ENCODE measurements at regions not wholly inside any gene's neighbourhood (a gene's known extent, or its start where the extent isn't known, plus 50 kb on each side); places are given as distances from the start of the nearest gene placed in this dataset.
"Not testable (repeated sequence)": the region's sequence is repeated elsewhere in the genome, so short reads cannot be mapped to it uniquely, and the experiment has no call there.

DNA sequence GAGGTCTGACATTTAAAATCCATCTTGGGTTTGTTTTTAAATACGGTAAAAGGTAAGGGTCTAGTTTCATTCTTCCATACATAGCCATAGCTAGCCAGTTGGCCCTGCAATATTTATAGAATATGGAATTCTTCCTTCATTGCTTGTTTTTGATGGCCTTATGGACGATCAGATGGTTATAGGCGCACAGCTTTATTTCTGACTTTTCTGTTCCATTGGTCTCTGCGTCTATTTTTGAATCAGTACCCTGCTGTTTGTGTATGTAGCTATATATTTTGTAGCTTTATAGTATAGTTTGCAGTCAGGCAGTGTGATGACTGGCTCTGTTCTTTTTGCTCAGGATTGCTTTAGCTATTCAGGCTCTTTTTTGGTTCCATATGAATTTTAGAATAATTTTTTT, 366.8 kb upstream of the MIS18BP1 start:
- DNase-seq (ENCODE audit: low spot score), result no peak

DNA sequence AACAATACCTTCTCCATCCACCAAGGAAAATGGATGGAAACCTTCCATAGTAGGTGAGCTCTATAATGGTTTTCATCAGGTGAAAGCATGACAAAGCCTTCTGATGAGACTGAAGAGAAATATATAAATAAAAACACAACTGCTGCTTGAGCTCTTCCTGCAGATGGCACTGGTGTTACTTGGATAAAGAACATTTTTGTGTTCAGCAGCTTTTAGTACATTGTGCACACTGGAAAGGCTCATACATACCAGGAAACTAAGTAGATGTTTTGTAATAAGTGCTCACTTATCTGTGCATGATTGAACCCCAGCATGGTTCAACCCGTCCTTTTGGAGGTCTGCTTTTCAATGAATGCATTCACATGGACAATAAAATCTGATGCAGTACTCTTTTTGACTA, 357.3 kb upstream of the MIS18BP1 start:
- DNase-seq (ENCODE audit: low spot score), result peak; percentile 33

DNA sequence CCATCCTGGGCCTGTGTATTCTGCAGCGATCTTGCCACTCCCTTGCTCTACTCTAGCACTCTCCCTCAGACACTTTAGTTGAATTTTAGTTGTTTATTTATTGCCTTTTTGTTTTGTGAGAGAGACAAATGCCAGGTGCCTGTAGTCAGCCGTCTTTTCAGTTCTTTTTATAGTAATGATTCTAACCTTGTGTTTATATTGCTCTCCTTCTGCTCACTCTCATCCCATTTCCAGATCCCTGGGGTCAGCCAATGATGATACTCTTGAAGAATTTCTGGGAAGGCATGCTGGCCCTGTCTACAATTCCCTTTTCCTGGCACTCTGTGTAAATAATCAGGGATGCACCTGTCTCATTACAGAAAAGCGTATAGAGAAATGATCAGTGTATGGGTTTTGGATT, 334.1 kb upstream of the MIS18BP1 start:
- DNase-seq (ENCODE audit: low spot score), result no peak

DNA sequence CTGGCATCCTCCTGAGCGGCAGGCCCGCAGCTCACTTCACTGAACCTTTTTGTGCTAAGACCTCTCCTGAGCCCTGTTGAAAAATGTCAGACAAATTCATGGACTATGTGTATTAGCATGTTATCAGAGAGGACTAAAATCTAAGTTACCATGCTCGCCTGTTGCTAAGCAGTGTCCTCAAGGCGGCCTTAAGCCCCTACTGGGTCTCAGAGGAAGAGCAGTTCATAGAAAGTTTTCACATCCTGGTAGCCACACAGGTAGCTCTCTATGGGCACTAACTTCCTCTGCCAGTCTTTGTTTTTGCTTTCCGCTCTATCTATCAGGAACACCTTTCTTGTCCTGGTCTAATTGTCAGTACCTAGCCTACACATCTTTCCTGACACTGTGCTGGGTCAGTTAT, 306.6 kb upstream of the MIS18BP1 start:
- DNase-seq (ENCODE audit: low spot score), result no peak

DNA sequence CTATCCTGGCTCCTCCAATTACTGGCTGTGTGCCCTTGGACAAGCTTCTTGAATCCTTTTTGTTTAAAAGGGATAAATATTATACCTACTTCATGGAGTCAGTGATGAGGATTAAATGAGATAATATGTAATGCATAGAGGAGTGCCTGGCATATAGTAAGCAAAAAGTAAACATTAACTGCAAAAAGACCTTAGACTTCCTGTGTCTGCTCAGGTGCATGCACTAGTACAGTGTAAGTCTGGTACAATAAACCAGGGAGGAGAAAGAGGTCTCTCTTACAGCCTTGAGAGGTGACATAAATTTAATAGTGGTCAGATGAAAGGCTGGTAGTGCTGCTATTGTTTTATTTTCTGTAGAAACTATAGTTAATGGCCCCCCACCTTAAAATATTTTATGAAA, 305.2 kb upstream of the MIS18BP1 start:
- no peak for DNase-seq (ENCODE audit: low spot score)

DNA sequence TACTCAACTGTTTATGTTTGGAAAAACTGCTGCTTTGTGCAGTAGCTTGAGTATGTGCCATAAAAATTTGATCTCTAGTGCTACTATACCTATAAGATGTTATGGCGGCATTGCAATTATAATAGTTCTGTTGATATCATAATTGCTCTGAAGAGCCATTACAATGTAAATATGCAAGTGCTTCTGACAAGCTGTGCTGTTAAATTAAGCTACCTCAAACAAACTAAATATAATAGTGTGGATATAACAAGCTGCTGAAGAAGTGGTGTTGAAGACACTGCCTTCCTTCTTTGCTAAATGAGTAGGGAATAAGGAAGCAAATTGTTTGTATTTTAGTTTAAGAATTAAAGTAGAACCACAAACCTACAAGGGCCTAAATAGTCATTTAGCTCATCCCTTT, 301.0 kb upstream of the MIS18BP1 start:
- no peak for DNase-seq (ENCODE audit: low spot score)

DNA sequence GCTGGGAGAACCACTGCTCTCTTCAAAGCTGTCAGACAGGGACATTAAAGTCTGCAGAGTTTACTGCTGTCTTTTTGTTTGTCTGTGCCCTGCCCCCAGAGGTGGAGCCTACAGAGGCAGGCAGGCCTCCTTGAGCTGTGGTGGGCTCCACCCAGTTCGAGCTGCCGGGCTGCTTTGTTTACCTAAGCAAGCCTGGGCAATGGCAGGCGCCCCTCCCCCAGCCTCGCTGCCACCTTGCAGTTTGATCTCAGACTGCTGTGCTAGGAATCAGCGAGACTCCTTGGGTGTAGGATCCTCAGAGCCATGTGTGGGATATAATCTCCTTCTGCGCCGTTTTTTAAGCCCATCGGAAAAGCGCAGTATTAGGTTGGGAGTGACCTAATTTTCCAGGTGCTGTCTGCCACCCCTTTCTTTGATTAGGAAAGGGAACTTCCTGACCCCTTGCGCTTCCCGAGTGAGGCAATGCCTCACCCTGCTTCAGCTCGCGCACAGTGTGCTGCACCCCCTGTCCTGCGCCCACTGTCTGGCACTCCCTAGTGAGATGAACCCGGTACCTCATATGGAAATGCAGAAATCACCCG, 298.3 kb upstream of the MIS18BP1 start:
- DNase-seq (ENCODE audit: low spot score), result not testable (repeated sequence)

DNA sequence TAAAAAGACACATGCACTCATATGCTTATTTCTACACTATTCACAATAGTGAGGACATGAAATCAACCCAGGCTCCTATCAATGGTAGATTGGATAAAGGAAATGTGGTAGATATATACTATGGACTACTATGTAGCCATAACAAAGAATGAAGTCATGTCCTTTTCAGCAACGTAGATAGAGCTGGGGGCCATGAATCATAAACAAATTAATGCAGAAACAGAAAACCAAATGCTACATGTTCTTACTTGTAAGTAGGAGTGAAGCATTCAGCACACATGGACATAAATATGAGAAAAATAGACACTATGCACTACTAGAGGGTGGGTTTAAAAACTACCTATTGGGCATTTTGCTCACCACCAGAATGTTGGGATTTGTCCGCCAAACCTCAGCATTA, 278.0 kb upstream of the MIS18BP1 start:
- DNase-seq (ENCODE audit: low spot score), result no peak

DNA sequence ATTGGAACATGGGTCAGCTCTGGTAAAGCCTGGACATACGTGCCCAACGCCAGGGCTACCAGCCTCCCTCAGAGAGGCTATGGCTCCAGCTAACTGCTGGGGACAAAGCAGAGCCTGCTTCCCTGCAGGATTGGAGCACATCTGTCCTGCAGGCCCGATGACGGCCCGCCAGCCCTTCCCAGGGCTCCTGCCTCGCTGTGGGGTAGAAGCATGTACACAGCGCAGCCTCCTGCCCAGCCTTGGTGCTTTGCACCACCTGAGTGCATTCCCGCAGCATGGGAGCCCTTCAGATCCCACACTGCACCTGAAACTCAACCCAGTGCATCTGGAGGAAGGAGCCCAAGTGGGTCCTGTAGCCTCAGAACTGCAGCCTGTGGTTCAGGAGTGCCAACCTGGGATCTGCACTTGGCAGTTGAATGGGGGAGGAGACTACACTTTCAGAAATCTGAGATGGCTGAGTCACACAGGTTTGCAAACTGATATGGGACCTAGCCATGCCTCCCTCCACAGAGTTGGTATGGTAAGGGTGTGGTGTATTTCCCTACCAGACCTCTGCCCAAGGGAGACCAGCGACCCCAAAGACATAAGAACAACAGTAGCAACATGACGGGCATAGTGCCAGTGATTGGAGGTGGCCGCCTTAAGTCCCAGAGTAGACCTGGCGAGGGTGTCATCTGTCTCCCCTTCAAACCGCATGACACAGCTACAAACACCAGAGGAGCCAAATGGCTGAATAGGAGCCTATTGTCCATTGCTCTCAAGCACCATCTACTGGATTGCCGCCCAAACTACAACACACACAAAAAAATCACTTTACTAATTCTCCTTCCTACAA, 273.9 kb upstream of the MIS18BP1 start:
- DNase-seq (ENCODE audit: low spot score), result peak; percentile 80

DNA sequence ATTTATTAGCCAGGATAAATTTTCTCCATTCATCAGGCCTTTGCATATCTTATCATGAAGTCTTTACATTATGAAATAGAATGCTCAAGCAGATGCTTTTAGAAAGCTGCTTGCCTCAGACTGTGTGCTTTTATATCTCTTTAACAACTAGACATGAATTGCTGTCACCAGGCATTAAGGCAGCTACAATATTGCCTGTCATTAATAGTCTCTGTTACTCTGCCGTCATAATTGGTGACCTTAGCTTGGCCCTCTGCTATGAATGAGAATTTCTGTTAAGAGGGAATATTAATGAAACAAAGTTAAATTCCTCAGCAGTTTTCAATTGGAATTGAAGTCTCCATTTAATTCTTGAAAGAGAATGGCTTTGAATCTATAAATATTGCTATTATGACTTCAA, 266.8 kb upstream of the MIS18BP1 start:
- DNase-seq (ENCODE audit: low spot score), result no peak

DNA sequence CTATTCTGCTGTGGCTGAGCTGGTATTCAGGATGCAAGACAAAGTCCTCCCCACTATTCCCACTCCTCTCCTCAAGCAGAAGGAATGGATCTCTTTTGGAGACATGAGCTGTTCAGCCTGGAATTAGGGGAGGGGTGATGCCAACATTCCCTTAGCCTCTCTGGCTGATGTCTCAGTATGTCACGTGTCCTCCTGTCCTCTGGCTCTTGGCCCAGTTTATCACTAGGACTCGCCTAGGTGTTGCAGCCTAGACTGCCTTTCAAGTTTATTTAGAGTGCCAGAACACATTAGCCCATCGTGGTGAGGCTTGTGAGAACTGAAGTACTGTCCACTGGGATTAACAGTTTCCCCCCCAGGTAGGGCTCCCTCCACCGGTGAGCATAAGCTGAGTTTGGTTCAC, 239.9 kb upstream of the MIS18BP1 start:
- DNase-seq (ENCODE audit: low spot score), result no peak

DNA sequence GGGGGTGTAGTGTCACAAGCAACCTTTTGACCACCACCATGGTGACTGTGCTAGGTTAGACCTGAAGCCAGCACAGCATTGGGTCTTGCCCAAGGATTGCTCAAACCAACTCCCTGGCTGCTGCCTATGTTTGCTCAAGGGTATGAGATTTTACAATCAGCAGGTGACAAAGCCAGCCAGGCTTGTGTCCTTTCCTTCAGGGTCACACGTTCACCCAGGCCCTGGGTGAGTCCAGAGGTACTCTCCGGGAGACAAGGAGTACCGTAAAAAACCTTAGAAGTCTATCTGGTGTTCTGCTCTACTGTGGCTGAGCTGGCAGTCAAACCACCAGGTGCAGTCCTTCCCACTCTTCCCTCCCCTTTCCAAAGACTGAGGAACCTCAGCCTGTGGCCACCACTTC, 238.9 kb upstream of the MIS18BP1 start:
- no peak for DNase-seq (ENCODE audit: low spot score)

DNA sequence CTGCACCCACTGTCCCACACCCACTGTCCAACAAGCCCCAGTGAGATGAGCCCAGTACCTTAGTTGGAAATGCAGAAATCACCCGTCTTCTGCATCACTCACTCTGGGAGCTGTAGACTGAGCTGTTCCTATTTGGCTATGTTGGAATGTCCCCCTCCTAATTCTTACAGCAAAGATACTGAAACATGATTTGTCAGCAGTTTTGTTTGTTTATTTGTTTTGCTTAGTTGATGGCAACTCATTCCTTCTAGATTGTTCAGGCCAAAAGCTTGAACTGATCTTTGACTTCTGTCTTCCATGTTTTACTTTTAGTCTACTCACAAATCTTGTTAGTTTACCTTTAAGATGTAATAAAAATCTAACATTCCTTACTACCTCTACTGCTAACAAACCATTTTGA, 233.6 kb upstream of the MIS18BP1 start:
- DNase-seq (ENCODE audit: low spot score), result no peak

DNA sequence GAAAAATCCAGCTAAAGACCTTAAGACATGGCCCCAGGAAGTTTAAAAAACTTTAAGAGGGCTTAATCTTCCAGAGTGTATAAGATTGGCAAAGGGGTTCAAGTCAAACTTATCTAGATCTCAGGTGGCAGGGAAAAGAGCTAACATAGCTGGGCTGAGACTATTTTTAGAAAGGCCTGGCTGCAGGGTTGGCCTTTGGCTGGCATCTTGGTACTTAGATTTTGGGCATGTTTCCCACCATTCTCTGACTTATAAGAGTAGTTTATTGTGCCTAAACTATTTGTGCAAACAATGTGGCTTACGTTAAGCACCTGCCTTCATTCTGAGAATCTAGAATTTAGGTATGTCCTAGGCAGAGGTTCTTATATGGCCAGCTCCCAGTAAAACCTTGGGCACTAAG, 214.0 kb upstream of the MIS18BP1 start:
- no peak for DNase-seq (ENCODE audit: low spot score)

DNA sequence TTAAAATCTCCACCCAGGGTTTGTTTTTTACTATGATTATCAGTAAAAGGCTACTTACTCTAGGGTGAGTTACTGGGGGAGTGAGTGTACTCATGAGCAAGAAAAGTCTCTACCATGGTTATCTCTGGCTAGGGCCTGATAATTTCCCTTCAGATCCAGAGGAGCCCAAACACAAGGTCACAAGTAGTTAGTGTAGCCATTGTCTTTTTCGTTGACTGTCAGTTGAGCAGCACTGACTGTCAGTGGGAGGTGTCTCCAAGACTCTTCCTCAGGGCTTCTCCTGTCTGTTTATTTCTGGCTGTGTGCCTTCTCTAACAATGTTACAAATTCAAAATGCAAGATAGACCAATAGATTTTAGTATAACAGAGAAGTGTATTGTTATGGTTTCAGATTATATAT, 181.2 kb upstream of the MIS18BP1 start:
- no peak for DNase-seq (ENCODE audit: low spot score)

DNA sequence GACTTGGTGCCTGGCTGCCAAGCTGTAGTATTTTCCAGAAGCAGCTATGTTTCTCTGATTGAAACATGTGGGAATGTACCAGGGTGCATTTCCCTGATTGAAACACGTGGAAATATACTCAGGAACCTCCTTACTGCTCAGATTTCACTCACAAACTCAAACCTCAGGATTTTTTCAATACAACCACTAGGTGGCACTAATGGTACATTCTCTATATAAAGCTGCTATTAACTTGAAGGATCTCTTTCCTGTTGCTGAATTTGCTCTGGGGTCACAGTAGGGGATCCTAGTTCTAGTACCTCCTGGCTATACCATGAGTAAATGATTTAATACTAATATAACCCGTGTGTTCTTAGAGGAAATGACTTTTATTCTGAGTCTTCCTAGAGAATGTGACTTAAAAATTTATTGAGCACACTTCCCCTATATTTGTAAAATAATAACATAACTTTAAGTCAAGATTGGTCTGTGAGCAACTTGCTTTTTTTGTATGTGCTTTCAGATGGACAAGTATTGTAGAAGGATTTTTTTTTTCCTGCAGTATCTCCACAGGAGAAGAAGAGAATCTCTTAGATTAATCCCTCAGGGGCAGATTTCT, 173.8 kb upstream of the MIS18BP1 start:
- peak; percentile 47 for DNase-seq (ENCODE audit: low spot score)

DNA sequence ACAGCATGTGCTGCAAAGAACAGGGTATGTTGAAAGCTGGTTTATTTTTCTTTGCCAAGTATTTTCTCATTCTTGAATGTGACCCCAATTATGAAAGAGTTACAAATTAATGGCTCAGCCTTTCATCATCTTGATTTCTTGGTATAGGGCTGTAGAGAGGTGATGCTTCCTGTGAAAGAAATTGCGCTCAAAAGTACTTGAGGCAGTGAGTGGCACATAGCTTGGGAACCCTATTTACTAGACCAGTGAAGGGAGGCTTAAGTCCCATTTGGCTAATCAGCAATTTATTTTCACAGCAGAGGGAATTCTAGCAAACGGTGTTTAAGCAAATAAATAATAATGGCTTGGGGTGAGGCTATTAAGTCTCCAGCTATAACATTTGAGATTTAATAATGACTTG, 153.9 kb upstream of the MIS18BP1 start:
- DNase-seq (ENCODE audit: low spot score), result no peak

DNA sequence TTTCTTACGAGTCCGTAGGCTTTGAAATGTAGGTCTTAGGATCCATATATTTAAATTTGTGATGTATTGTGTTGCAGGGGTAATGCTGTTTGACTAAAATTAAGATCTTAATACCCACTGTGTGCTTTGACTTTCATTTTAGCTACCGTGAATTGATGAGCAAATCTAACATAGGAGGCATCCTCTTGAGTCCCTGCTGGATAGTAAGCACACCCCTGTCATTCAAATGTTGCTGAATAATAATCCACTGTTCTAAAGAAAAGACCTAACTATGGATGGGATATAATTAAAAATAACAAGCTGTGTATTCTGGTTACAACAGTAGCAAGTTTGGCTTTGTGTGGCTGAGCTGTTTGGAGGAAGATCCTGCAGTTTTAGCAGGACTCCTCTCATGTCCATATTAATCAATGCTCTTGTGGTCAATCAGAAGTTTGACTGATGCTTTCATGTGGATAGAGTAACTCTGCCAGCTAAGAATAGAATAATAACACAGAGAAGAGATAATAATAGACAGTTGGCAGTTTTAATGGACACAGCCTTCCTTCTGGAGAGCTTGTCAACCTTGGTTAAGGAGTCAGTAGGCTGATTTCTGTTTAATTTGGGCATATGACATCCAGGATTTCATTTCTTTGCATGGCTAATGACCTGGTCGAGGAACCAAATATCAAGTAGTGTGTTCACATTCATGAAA, 148.1 kb upstream of the MIS18BP1 start:
- DNase-seq (ENCODE audit: low spot score), result no peak

DNA sequence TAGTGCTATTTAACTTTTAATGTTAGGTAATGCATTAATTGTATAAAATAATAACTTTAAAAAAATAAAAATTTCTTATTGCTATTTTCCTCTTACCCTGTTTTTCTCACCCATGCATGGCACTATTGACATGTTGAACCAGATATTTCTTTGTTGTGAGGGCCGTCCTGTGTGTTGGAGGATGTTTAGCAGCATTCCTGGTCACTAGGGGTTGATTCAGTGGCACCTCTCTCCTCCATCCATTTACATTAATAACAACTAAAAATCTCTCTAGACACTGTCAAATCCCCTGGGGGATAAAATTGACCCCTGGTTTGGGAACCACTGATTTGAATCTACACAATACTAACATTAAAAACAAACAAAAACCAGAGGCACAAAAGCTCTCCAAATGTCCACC, 147.5 kb upstream of the MIS18BP1 start:
- DNase-seq (ENCODE audit: low spot score), result no peak

DNA sequence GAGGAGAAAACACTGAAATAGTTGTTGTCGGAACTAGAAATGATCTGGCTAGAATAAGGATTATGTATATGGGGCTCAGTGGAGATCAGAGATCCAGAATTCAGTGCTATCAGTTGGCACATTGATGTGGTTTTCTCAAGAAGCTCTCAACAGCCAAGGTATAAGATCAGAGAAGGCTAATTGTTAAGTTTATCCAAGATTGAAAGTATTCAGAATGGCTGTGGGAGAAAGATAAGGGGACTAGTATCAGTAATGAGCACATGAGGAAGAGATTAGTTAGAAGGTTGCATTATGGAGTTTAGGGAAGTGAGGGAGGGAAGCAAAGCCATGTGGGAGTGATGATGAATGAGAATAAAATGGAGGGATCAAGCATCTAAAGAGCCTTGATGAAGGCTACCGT, 128.1 kb upstream of the MIS18BP1 start:
- no peak for DNase-seq (ENCODE audit: low spot score)

DNA sequence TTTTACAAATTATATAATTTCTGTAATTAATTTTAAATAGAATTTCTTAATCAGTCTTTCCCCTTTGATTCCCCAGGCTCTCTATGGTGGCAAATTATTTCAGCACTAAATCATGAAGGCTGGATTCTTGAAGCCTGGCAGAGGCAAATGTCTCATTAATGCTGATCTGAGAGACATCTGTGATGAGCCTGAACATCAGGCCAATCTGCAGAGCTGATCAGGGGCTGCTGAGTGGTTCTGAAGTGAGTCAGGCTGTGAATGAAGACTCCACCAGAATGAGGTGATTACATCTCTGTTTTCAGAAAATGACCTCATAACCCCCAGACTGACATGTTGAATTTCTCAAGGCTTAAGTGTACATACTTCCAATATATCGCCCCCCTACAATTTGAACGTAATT, 124.2 kb upstream of the MIS18BP1 start:
- no peak for DNase-seq (ENCODE audit: low spot score)

DNA sequence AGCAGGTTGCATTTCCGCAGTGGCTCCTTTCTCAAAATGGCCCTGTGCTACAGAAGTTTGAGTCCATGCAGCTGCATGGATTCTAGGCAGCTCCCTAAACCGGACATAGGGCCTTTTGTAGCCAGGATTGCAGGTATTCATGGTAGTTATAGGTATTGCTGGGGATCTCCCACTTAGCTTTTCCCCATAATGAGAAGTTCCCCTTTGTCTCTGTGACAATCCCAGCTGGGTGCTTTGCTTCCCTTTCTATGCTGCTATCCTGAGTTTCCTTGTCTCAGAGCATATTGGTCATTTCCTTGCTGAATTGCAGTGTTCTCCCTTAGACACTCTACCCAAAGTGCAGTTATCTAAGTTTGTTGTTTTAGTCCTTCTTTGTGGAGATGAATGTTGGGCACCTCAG, 120.9 kb upstream of the MIS18BP1 start:
- DNase-seq (ENCODE audit: low spot score), result no peak

DNA sequence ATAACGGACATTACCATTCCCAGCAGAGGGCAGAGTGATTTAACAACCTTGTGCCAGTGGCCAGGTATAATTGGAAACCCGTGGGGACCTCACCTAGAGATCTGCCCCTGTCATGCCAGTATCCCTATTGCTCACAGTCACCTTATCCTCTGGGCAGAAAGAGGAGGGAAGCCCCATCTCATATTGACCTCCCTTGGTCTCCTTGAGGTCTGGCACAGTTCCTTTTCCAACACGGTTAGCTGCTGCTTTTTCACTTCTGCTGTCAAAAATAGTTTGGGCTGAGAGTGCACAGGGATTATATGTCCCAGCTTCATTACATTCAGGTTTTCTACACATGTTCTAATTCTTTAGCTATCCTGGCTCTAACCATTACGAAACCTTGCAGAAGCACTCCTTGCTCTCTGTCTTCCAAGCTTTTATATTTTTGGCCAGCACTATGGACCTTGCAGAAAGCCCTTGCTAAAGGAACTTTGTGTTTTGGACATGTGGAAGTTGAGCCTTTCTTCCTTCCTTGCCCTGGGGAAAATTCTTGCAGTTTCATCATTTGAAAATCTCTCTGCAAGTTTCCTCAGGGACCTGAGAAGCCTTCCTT, 111.7 kb upstream of the MIS18BP1 start:
- DNase-seq (ENCODE audit: low spot score), result no peak

Measured in D341Med (cell line).